HG03175 (cell line): ENCODE measurements at regions not wholly inside any gene's neighbourhood (a gene's known extent, or its start where the extent isn't known, plus 50 kb on each side); places are given as distances from the start of the nearest gene placed in this dataset.
A peak's percentile ranks its signal among the peaks of the same experiment; 100 is the strongest.

Experiments used
- ATAC-seq: cut with Tn5 transposase; IDR thresholded peaks from one replicate; pipeline ENCODE4 v1.9.1; 2021; ENCODE audit warnings: mild to moderate bottlenecking, moderate library complexity; ENCODE audit not compliant: unreplicated experiment

GRCh38 chr1:222995236-222995580 is 147.8 kb downstream of the TLR5 start:
- ATAC-seq = no peak

- ATAC-seq = peak; percentile 90
Measured at GRCh38 chr1:222995620-222996309, 147.3 kb downstream of the TLR5 start.

GRCh38 chr1:222996310-222996975 is 146.6 kb downstream of the TLR5 start:
- no peak for ATAC-seq

GRCh38 chr1:223000632-223001031 is 142.4 kb downstream of the TLR5 start:
- ATAC-seq = no peak

- ATAC-seq = no peak
Measured at GRCh38 chr1:223001653-223002634, 141.1 kb downstream of the TLR5 start.

GRCh38 chr1:223003549-223003948 is 139.5 kb downstream of the TLR5 start:
- ATAC-seq = no peak

GRCh38 chr1:223006371-223006770 is 136.7 kb downstream of the TLR5 start:
- ATAC-seq = no peak

GRCh38 chr1:223006917-223007648 is 136.0 kb downstream of the TLR5 start:
- ATAC-seq = no peak

- ATAC-seq = no peak
Measured at GRCh38 chr1:223007935-223008334, 135.1 kb downstream of the TLR5 start.

- no peak for ATAC-seq
Measured at GRCh38 chr1:223008808-223009207, 134.2 kb downstream of the TLR5 start.

GRCh38 chr1:223009406-223009805 is 133.6 kb downstream of the TLR5 start:
- no peak for ATAC-seq

- ATAC-seq = no peak
Measured at GRCh38 chr1:223010582-223011504, 132.2 kb downstream of the TLR5 start.

GRCh38 chr1:223011505-223011856 is 131.6 kb downstream of the TLR5 start:
- no peak for ATAC-seq

GRCh38 chr1:223012176-223012788 is 130.8 kb downstream of the TLR5 start:
- no peak for ATAC-seq

- no peak for ATAC-seq
Measured at GRCh38 chr1:223012938-223013337, 130.1 kb downstream of the TLR5 start.

GRCh38 chr1:223014142-223014873 is 128.7 kb downstream of the TLR5 start:
- no peak for ATAC-seq

- ATAC-seq = no peak
Measured at GRCh38 chr1:223016381-223016780, 126.7 kb downstream of the TLR5 start.

GRCh38 chr1:223016890-223017289 is 126.2 kb downstream of the TLR5 start:
- no peak for ATAC-seq

GRCh38 chr1:223017291-223017690 is 125.8 kb downstream of the TLR5 start:
- ATAC-seq = no peak
